ENCODE measurements at regions not wholly inside any gene's neighbourhood (a gene's known extent, or its start where the extent isn't known, plus 50 kb on each side); places are given as distances from the start of the nearest gene placed in this dataset.

GRCh38 chr7:45985902-45986301 is 64.8 kb upstream of the IGFBP3 start:
- no peaks in the 10 kb centered on the region for H3K27me3 Mint-ChIP-seq
- DNase-seq, result no peak
- no peaks in the 10 kb centered on the region for H3K4me1 Mint-ChIP-seq (ENCODE audit: low read depth)
- no peak overlapping the region for H3K27ac Mint-ChIP-seq
- no peak for ATAC-seq
- H3K9me3 Mint-ChIP-seq, result no peaks in the 10 kb centered on the region
- no peak overlapping the region for H3K4me3 Mint-ChIP-seq
- ChIA-PET CTCF (no interaction called here), POLR2A (interaction anchor here (0.6 kb wide), 1 partner anchor 107 kb away, joined by 3 read pairs; no protein-coding TSS in a partner anchor)
- intact Hi-C loops (cut with micrococcal nuclease), result no loop called here
- TF ChIP-seq CTCF (IDR thresholded peaks at IDR 0.05), result no peak
- H3K36me3 Mint-ChIP-seq (ENCODE audit: low read depth), result no peaks in the 10 kb centered on the region

- ChIA-PET POLR2A (no interaction called here), CTCF (no interaction called here)
- ATAC-seq (no peak), DNase-seq (no peak)
- no peaks in the 10 kb centered on the region for H3K9me3 Mint-ChIP-seq
- TF ChIP-seq CTCF (IDR thresholded peaks at IDR 0.05), result no peak
- no peak overlapping the region for H3K4me3 Mint-ChIP-seq
- H3K4me1 Mint-ChIP-seq (ENCODE audit: low read depth), result no peaks in the 10 kb centered on the region
- H3K27ac Mint-ChIP-seq, result no peak overlapping the region
- H3K27me3 Mint-ChIP-seq, result no peaks in the 10 kb centered on the region
- intact Hi-C loops (cut with micrococcal nuclease), result no loop called here
- H3K36me3 Mint-ChIP-seq (ENCODE audit: low read depth), result peaks cover 2% of the 10 kb centered on the region
These were observed 63.6 kb upstream of the IGFBP3 start for GRCh38 chr7:45984386-45985295.

- H3K36me3 Mint-ChIP-seq (ENCODE audit: low read depth), result peaks cover 2% of the 10 kb centered on the region
- TF ChIP-seq CTCF (IDR thresholded peaks at IDR 0.05), result no peak
- DNase-seq (no peak), ATAC-seq (no peak)
- intact Hi-C loops (cut with micrococcal nuclease), result no loop called here
- H3K9me3 Mint-ChIP-seq, result no peaks in the 10 kb centered on the region
- no peaks in the 10 kb centered on the region for H3K27me3 Mint-ChIP-seq
- ChIA-PET POLR2A (no interaction called here), CTCF (no interaction called here)
- H3K4me3 Mint-ChIP-seq, result no peak overlapping the region
- no peaks in the 10 kb centered on the region for H3K4me1 Mint-ChIP-seq (ENCODE audit: low read depth)
- H3K27ac Mint-ChIP-seq, result no peak overlapping the region
These were observed 62.7 kb upstream of the IGFBP3 start for GRCh38 chr7:45983720-45984255.

GRCh38 chr7:45982907-45983719 is 62.0 kb upstream of the IGFBP3 start:
- POLR2A ChIA-PET, result no interaction called here
- no peak overlapping the region for H3K4me3 Mint-ChIP-seq
- CTCF ChIA-PET, result no interaction called here
- DNase-seq, result no peak
- H3K36me3 Mint-ChIP-seq (ENCODE audit: low read depth), result peaks cover 2% of the 10 kb centered on the region
- intact Hi-C loops (cut with micrococcal nuclease), result no loop called here
- H3K4me1 Mint-ChIP-seq (ENCODE audit: low read depth), result peaks cover 5% of the 10 kb centered on the region
- TF ChIP-seq CTCF (IDR thresholded peaks at IDR 0.05), result no peak
- no peak overlapping the region for H3K27ac Mint-ChIP-seq
- no peak for ATAC-seq
- no peaks in the 10 kb centered on the region for H3K27me3 Mint-ChIP-seq
- H3K9me3 Mint-ChIP-seq, result no peaks in the 10 kb centered on the region

- ATAC-seq (no peak), DNase-seq (no peak)
- H3K27ac Mint-ChIP-seq, result no peak overlapping the region
- H3K4me1 Mint-ChIP-seq (ENCODE audit: low read depth), result peaks cover 7% of the 10 kb centered on the region
- H3K4me3 Mint-ChIP-seq, result no peak overlapping the region
- no peaks in the 10 kb centered on the region for H3K9me3 Mint-ChIP-seq
- no peak for TF ChIP-seq CTCF (IDR thresholded peaks at IDR 0.05)
- intact Hi-C loops (cut with micrococcal nuclease), result no loop called here
- ChIA-PET POLR2A (no interaction called here), CTCF (no interaction called here)
- peaks cover 2% of the 10 kb centered on the region for H3K36me3 Mint-ChIP-seq (ENCODE audit: low read depth)
- no peaks in the 10 kb centered on the region for H3K27me3 Mint-ChIP-seq
These were observed 61.1 kb upstream of the IGFBP3 start for GRCh38 chr7:45982132-45982531.
